Smooth muscle cell (in vitro differentiated cells): ENCODE measurements at regions not wholly inside any gene's neighbourhood (a gene's known extent, or its start where the extent isn't known, plus 50 kb on each side); places are given as distances from the start of the nearest gene placed in this dataset.

ENCODE experiments used
- DNase-seq: peaks from one replicate; lab custom pipeline; 2025; ENCODE audit not compliant: unreplicated experiment; lab: John Stamatoyannopoulos, UW
- H2AFZ ChIP-seq: fragments of 200-600 bp; sonication (generic); 2 replicates; pipeline ENCODE4 v1.6.0; 2016; ENCODE audit warnings: antibody characterized with exemption, low read depth, mild to moderate bottlenecking
- H3F3A ChIP-seq: fragments of 200-600 bp; sonication (generic); 2 replicates; pipeline ENCODE4 v1.6.0; 2017; ENCODE audit warnings: antibody characterized with exemption, low read depth
- H3K27ac ChIP-seq: fragments of 200-600 bp; sonication (generic); 2 replicates; pipeline ENCODE4 v1.5.1; 2016; ENCODE audit warnings: low read depth, mild to moderate bottlenecking
- H3K27me3 ChIP-seq: fragments of 200-600 bp; sonication (generic); 2 replicates; pipeline ENCODE4 v1.6.1; 2016; ENCODE audit warnings: low read depth, mild to moderate bottlenecking
- H3K36me3 ChIP-seq: fragments of 200-600 bp; sonication (generic); 2 replicates; pipeline ENCODE4 v1.5.1; 2016; ENCODE audit warnings: low read depth
- H3K4me1 ChIP-seq: fragments of 200-600 bp; sonication (generic); 2 replicates; pipeline ENCODE4 v1.5.1; 2016; ENCODE audit warnings: low read depth
- H3K4me2 ChIP-seq: fragments of 200-600 bp; sonication (generic); 2 replicates; pipeline ENCODE4 v1.6.0; 2016; ENCODE audit warnings: mild to moderate bottlenecking
- H3K4me3 ChIP-seq: fragments of 200-600 bp; sonication (generic); 2 replicates; pipeline ENCODE4 v1.5.1; 2016; ENCODE audit warnings: mild to moderate bottlenecking
- H3K79me2 ChIP-seq: fragments of 200-600 bp; sonication (generic); 2 replicates; pipeline ENCODE4 v1.6.0; 2016; ENCODE audit warnings: low read depth, mild to moderate bottlenecking
- H3K9ac ChIP-seq: fragments of 200-600 bp; sonication (generic); 2 replicates; pipeline ENCODE4 v1.6.0; 2016; ENCODE audit warnings: low read depth
- H3K9me3 ChIP-seq: fragments of 200-600 bp; sonication (generic); replicated peaks from 2 replicates; pipeline ENCODE4 v1.5.1; 2016; ENCODE audit warnings: low read depth
- H4K20me1 ChIP-seq: fragments of 200-600 bp; sonication (generic); 2 replicates; pipeline ENCODE4 v1.6.0; 2016; ENCODE audit warnings: low read depth
- WGBS: methylation state at CpG from one replicate; pipeline ENCODE4 v1.1.7; 2016; ENCODE audit warnings: low lambda C conversion rate; 5-methylcytosine and 5-hydroxymethylcytosine counted together
- TF ChIP-seq, protein P1 (sequence below): fragments of 200-600 bp; sonication (generic); IDR thresholded peaks from 2 replicates; pipeline ENCODE4 v1.5.1; 2017; ENCODE audit warnings: borderline replicate concordance, mild to moderate bottlenecking, antibody characterized with exemption; ENCODE audit not compliant: insufficient read depth, poor library complexity, severe bottlenecking

DNA sequence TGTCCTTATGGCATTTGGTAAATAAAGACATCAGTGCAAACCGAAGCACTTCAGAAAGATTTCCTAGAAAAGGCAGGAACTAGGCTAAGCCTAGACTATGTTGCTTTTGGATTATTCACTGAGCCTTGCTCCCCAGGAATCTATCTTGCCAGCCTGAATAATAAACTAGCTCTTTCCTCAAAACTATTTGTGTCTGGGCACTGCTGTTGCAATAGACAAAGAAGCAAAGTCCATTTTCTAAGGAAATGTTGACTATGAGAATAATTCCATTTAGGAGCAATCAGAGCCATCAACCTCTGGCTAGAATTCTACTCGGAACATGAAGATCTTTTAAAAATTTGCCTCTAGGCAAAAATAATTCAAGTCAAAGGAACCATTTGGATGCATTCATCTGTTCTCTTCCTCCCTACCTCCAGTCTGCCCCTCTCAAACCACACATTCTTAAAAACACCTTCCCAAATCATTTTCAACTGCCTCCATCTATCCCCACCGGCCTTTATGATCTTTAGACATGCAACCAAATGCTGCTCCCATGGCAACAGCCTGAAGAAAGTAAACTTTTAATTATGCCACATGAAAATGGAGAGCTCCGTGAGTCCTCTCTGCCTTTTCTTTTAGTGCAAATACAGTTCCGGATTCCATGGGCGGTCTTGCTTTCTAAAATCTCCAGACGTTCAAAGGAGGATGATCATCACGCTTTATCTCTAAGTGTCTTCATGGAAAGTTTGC, 61.5 kb upstream of the FZD10 start:
- Histone ChIP-seq H4K20me1 (no peaks in the 10 kb centered on the region), H3K36me3 (no peaks in the 10 kb centered on the region), H3K9ac (no peak overlapping the region), H3K4me2 (no peak overlapping the region), H3K27me3 (peaks cover 3% of the 10 kb centered on the region), H3K79me2 (no peaks in the 10 kb centered on the region), H3K9me3 (no peaks in the 10 kb centered on the region), H2AFZ (no peak overlapping the region), H3K4me1 (peaks cover 7% of the 10 kb centered on the region), H3F3A (no peaks in the 10 kb centered on the region), H3K27ac (no peak overlapping the region), H3K4me3 (no peak overlapping the region)
- 80% methylated on average over 8 of the region's 8 CpGs for WGBS
- TF ChIP-seq, protein P1, sequence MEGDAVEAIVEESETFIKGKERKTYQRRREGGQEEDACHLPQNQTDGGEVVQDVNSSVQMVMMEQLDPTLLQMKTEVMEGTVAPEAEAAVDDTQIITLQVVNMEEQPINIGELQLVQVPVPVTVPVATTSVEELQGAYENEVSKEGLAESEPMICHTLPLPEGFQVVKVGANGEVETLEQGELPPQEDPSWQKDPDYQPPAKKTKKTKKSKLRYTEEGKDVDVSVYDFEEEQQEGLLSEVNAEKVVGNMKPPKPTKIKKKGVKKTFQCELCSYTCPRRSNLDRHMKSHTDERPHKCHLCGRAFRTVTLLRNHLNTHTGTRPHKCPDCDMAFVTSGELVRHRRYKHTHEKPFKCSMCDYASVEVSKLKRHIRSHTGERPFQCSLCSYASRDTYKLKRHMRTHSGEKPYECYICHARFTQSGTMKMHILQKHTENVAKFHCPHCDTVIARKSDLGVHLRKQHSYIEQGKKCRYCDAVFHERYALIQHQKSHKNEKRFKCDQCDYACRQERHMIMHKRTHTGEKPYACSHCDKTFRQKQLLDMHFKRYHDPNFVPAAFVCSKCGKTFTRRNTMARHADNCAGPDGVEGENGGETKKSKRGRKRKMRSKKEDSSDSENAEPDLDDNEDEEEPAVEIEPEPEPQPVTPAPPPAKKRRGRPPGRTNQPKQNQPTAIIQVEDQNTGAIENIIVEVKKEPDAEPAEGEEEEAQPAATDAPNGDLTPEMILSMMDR = no peak
- no peak for DNase-seq

DNA sequence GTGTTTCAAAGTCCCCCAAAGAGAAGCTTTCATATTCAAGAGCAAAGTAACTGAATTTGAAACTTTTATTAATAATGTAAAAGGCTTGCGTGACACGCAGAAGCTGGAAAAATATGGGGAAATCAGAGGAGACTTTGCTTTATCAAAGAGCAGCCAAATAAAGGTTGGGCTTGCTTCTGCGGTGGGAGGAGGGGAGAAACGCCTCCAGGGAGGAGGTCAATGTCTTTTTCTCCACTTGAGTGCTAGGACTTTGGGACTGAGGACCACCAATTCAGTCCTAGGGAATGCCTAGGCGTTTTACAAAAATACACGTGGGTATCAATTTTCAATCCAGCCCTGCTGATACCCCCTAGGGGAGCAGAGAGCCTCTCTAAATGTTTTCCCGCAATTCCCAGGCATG, 60.9 kb upstream of the FZD10 start:
- TF ChIP-seq, protein P1 = no peak
- Histone ChIP-seq H3K4me2 (no peak overlapping the region), H3K27ac (no peak overlapping the region), H3K79me2 (no peaks in the 10 kb centered on the region), H2AFZ (no peak overlapping the region), H3K4me1 (peaks cover 7% of the 10 kb centered on the region), H3K27me3 (peaks cover 3% of the 10 kb centered on the region), H3F3A (no peaks in the 10 kb centered on the region), H3K9me3 (no peaks in the 10 kb centered on the region), H3K36me3 (no peaks in the 10 kb centered on the region), H3K9ac (no peak overlapping the region), H4K20me1 (no peaks in the 10 kb centered on the region), H3K4me3 (no peak overlapping the region)
- no peak for DNase-seq
- WGBS = 50% methylated on average over 7 of the region's 7 CpGs

DNA sequence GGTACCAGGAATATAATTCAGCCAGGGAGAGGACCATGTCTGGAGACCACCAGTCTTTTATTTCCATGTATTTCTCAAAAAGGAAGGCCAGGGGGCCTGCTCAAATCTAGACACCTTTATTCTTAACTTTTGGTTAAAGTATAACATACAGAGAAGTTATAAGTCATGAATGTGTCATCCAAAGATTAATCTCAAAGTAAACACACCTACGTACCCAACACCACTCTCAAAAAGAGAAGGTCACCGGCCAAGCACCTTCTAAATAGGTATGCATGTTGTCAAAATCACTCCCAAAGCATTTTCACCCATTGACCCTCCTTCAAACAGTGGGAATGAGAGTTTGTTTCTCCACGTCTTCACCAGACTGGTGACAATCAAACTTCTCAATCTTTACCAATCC, 60.0 kb upstream of the FZD10 start:
- 87% methylated on average over 3 of the region's 3 CpGs for WGBS
- Histone ChIP-seq H3K9ac (no peak overlapping the region), H3K4me3 (no peak overlapping the region), H3K27ac (no peak overlapping the region), H3K9me3 (no peaks in the 10 kb centered on the region), H3F3A (no peaks in the 10 kb centered on the region), H2AFZ (no peak overlapping the region), H3K79me2 (no peaks in the 10 kb centered on the region), H3K36me3 (no peaks in the 10 kb centered on the region), H3K27me3 (peaks cover 3% of the 10 kb centered on the region), H3K4me1 (peaks cover 7% of the 10 kb centered on the region), H4K20me1 (no peaks in the 10 kb centered on the region), H3K4me2 (no peak overlapping the region)
- TF ChIP-seq, protein P1 = no peak
- no peak for DNase-seq

DNA sequence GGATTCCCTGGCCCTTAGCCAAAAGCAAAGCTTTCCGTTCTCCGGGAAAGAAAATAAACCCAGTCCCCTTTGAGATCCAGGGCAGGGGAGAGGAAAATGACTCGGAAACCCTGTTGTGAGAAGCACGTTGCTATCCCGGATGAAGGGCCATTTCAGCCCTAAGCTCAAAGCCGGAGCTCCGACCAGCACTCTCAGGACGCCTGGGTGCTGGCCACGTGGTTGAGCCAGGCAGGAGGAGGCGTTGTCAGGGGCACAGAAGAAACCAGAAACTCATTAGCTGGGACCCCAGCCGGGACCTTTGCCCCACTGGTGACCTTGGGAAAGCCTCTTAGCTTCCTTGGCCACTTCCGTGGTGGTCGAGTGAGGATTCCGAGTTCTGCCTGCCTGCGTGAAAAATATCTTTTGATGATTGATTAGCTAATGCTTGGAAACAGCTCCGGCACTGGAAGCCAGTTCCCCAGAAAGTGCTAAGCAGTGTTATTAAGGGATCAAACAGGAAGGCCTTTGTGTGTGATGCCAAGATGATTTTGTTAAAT, 57.6 kb upstream of the FZD10 start:
- Histone ChIP-seq H3K4me3 (peak overlapping the region; percentile 18), H3K27me3 (peaks cover 3% of the 10 kb centered on the region), H3K4me1 (peaks cover 7% of the 10 kb centered on the region), H3K4me2 (peak overlapping the region; percentile 76), H4K20me1 (no peaks in the 10 kb centered on the region), H3K36me3 (no peaks in the 10 kb centered on the region), H3K9ac (no peak overlapping the region), H3K27ac (no peak overlapping the region), H3K79me2 (no peaks in the 10 kb centered on the region), H2AFZ (peak overlapping the region; percentile 93), H3K9me3 (no peaks in the 10 kb centered on the region), H3F3A (no peaks in the 10 kb centered on the region)
- no peak for DNase-seq
- TF ChIP-seq, protein P1 = no peak
- WGBS = 16% methylated on average over 16 of the region's 16 CpGs
